ENCODE measurements at regions not wholly inside any gene's neighbourhood (a gene's known extent, or its start where the extent isn't known, plus 50 kb on each side); places are given as distances from the start of the nearest gene placed in this dataset.

- no peaks in the 10 kb centered on the region for H3F3A ChIP-seq (replicated peaks; ENCODE audit: low read depth)
- DNase-seq (ENCODE audit: low spot score) (peak; percentile 89), ATAC-seq (peak; percentile 99)
- TF ChIP-seq STAT1 (IDR thresholded peaks at IDR 0.05; ENCODE audit: unreplicated experiment) (no peak), CTCF (conservative IDR thresholded peaks at IDR 0.05; ENCODE audit: low read depth in 2 of 2) (peak; percentile 93 to 98)
- no peaks in the 10 kb centered on the region for H3K36me3 ChIP-seq (ENCODE audit: insufficient read depth)
- no peaks in the 10 kb centered on the region for H3K27me3 ChIP-seq (ENCODE audit: insufficient read depth)
- H3K27ac ChIP-seq (ENCODE audit: low read depth): no peak overlapping the region
- no peaks in the 10 kb centered on the region for H3K79me2 ChIP-seq (replicated peaks; ENCODE audit: insufficient read depth)
- Mint-ChIP-seq H3K27me3 (ENCODE audit: insufficient read depth, low read depth, poor library complexity) (no peaks in the 10 kb centered on the region), H3K4me1 (peaks cover 6% of the 10 kb centered on the region; the same call in 2 of the 3 replicates), H3K9me3 (no peaks in the 10 kb centered on the region), H3K4me3 (no peak overlapping the region), H3K27ac (no peak overlapping the region), H3K36me3 (ENCODE audit: low read depth) (no peaks in the 10 kb centered on the region)
- H2AFZ ChIP-seq: 0 out of 2 replicates have a peak overlapping the region, but pooled peaks have one; percentile 2
- no peak overlapping the region for H3K4me3 ChIP-seq
- no peak overlapping the region for H3K4me2 ChIP-seq
- no peaks in the 10 kb centered on the region for H3K4me1 ChIP-seq (ENCODE audit: insufficient read depth)
- no peaks in the 10 kb centered on the region for H4K20me1 ChIP-seq (replicated peaks; ENCODE audit: insufficient read depth)
- no peaks in the 10 kb centered on the region; the same call in 1 of the 2 replicates for H3K9me2 ChIP-seq (ENCODE audit: insufficient read depth)
Observed at GRCh38 chr14:53539489-53540126, 386.5 kb upstream of the DDHD1 start.

- H2AFZ ChIP-seq: no peak overlapping the region
- H3K4me3 ChIP-seq: no peak overlapping the region
- no peaks in the 10 kb centered on the region for H3F3A ChIP-seq (replicated peaks; ENCODE audit: low read depth)
- Mint-ChIP-seq H3K36me3 (ENCODE audit: low read depth) (no peaks in the 10 kb centered on the region), H3K27ac (no peak overlapping the region), H3K4me1 (peaks cover 6% of the 10 kb centered on the region; the same call in 2 of the 3 replicates), H3K4me3 (no peak overlapping the region), H3K9me3 (no peaks in the 10 kb centered on the region), H3K27me3 (ENCODE audit: insufficient read depth, low read depth, poor library complexity) (no peaks in the 10 kb centered on the region)
- H3K4me2 ChIP-seq: no peak overlapping the region
- H3K79me2 ChIP-seq (replicated peaks; ENCODE audit: insufficient read depth): no peaks in the 10 kb centered on the region
- H4K20me1 ChIP-seq (replicated peaks; ENCODE audit: insufficient read depth): no peaks in the 10 kb centered on the region
- no peaks in the 10 kb centered on the region; the same call in 1 of the 2 replicates for H3K9me2 ChIP-seq (ENCODE audit: insufficient read depth)
- no peak overlapping the region for H3K27ac ChIP-seq (ENCODE audit: low read depth)
- H3K4me1 ChIP-seq (ENCODE audit: insufficient read depth): no peaks in the 10 kb centered on the region
- H3K36me3 ChIP-seq (ENCODE audit: insufficient read depth): no peaks in the 10 kb centered on the region
- ATAC-seq (no peak), DNase-seq (ENCODE audit: low spot score) (no peak)
- H3K27me3 ChIP-seq (ENCODE audit: insufficient read depth): no peaks in the 10 kb centered on the region
- TF ChIP-seq EZH2phosphoT487 (IDR thresholded peaks at IDR 0.05; ENCODE audit: unreplicated experiment): no peak
- TF ChIP-seq ETS1 (IDR thresholded peaks at IDR 0.05): no peak
- TF ChIP-seq ZNF462 (CRISPR knock-in tag; IDR thresholded peaks at IDR 0.05): no peak
- no peak for TF ChIP-seq REST (IDR thresholded peaks at IDR 0.05; ENCODE audit: unreplicated experiment)
- TF ChIP-seq ZNF114 (CRISPR knock-in tag; IDR thresholded peaks at IDR 0.05): no peak
Observed at GRCh38 chr14:53538316-53538881, 385.3 kb upstream of the DDHD1 start.

Data from GM23338 (cell line).